ENCODE measurements at regions not wholly inside any gene's neighbourhood (a gene's known extent, or its start where the extent isn't known, plus 50 kb on each side); places are given as distances from the start of the nearest gene placed in this dataset.

GRCh38 chr7:25753837-25754236 lies 398.2 kb upstream of the NFE2L3 start:
- Histone ChIP-seq H3K27ac (ENCODE audit: low read depth, low read length, poor library complexity, severe bottlenecking) (no peak overlapping the region), H3K4me3 (ENCODE audit: low read depth, low read length, poor library complexity, severe bottlenecking) (no peak overlapping the region), H3K4me1 (ENCODE audit: insufficient read depth, low read length, poor library complexity, severe bottlenecking) (no peaks in the 10 kb centered on the region), H3K27me3 (replicated peaks; ENCODE audit: insufficient read depth, low read depth, low read length, poor library complexity) (peaks cover 12% of the 10 kb centered on the region), H3K9me3 (ENCODE audit: low read depth, low read length, poor library complexity, severe bottlenecking) (no peaks in the 10 kb centered on the region), H3K36me3 (ENCODE audit: insufficient read depth, low read length, poor library complexity, severe bottlenecking) (no peaks in the 10 kb centered on the region)
- DNase-seq (ENCODE audit: low spot score), result no peak
- no TSS peak for BruUV-seq (replicated peaks)
- no peak for TF ChIP-seq EZH2 (IDR thresholded peaks at IDR 0.05; ENCODE audit: borderline replicate concordance, low read depth, low read length, poor library complexity, severe bottlenecking)
- TF ChIP-seq, protein P1, sequence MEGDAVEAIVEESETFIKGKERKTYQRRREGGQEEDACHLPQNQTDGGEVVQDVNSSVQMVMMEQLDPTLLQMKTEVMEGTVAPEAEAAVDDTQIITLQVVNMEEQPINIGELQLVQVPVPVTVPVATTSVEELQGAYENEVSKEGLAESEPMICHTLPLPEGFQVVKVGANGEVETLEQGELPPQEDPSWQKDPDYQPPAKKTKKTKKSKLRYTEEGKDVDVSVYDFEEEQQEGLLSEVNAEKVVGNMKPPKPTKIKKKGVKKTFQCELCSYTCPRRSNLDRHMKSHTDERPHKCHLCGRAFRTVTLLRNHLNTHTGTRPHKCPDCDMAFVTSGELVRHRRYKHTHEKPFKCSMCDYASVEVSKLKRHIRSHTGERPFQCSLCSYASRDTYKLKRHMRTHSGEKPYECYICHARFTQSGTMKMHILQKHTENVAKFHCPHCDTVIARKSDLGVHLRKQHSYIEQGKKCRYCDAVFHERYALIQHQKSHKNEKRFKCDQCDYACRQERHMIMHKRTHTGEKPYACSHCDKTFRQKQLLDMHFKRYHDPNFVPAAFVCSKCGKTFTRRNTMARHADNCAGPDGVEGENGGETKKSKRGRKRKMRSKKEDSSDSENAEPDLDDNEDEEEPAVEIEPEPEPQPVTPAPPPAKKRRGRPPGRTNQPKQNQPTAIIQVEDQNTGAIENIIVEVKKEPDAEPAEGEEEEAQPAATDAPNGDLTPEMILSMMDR (conservative IDR thresholded peaks at IDR 0.05; ENCODE audit: low read depth, low read length), result no peak
- intact Hi-C loops (cut with micrococcal nuclease; ENCODE audit: unreplicated experiment), result no loop called here
- POLR2A ChIA-PET (ENCODE audit: low non-redundant PET), result no interaction called here
- CTCF ChIA-PET, result no interaction called here

DNA sequence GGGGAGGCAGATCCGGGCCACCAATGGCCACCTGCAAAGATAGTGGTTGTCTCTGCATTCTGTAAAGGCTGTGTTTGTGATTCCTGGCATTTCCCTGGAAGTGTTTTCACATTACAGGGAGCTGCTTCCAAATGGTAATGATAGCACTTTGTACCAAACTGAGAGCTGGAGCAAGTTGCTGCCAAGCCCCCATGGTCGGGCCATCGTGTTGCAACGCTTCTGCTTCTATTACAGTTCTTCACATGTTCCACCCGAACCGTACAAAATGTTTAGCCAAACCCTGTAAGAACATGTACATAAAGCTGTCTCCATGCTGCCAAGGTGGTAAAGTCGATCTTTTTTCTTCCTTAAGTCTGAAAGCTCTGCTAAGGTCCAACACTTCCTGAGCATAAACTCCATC lies 397.7 kb upstream of the NFE2L3 start:
- Histone ChIP-seq H3K4me1 (ENCODE audit: insufficient read depth, low read length, poor library complexity, severe bottlenecking) (no peaks in the 10 kb centered on the region), H3K4me3 (ENCODE audit: low read depth, low read length, poor library complexity, severe bottlenecking) (no peak overlapping the region), H3K9me3 (ENCODE audit: low read depth, low read length, poor library complexity, severe bottlenecking) (no peaks in the 10 kb centered on the region), H3K27me3 (replicated peaks; ENCODE audit: insufficient read depth, low read depth, low read length, poor library complexity) (peaks cover 12% of the 10 kb centered on the region), H3K36me3 (ENCODE audit: insufficient read depth, low read length, poor library complexity, severe bottlenecking) (no peaks in the 10 kb centered on the region), H3K27ac (ENCODE audit: low read depth, low read length, poor library complexity, severe bottlenecking) (no peak overlapping the region)
- BruUV-seq (replicated peaks), result no TSS peak
- intact Hi-C loops (cut with micrococcal nuclease; ENCODE audit: unreplicated experiment), result no loop called here
- ChIA-PET POLR2A (ENCODE audit: low non-redundant PET) (no interaction called here), CTCF (no interaction called here)
- no peak for DNase-seq (ENCODE audit: low spot score)
- no peak for TF ChIP-seq EZH2 (IDR thresholded peaks at IDR 0.05; ENCODE audit: borderline replicate concordance, low read depth, low read length, poor library complexity, severe bottlenecking)
- TF ChIP-seq, protein P1 (conservative IDR thresholded peaks at IDR 0.05; ENCODE audit: low read depth, low read length), result no peak

DNA sequence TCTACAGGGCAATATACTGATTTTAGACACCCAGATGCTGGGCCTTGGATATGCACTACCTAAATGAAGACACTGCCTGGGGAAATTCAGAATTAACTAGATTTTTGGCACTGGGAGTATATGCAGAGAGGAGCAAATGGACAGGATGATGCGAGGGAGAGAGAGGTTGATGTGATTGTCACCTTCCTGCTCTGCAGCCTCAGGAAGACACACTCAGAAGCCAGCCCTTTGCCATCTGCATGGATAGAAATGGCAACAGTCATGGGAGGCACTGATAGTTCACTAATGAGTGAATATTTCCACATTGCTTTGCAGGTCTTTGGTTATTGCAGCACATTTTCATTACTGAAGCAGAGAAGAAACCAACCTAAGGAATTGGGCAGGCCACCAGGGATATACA lies 397.2 kb upstream of the NFE2L3 start:
- intact Hi-C loops (cut with micrococcal nuclease; ENCODE audit: unreplicated experiment), result no loop called here
- H3K4me3 ChIP-seq (ENCODE audit: low read depth, low read length, poor library complexity, severe bottlenecking), result no peak overlapping the region
- BruUV-seq (replicated peaks), result no TSS peak
- H3K36me3 ChIP-seq (ENCODE audit: insufficient read depth, low read length, poor library complexity, severe bottlenecking), result no peaks in the 10 kb centered on the region
- CTCF ChIA-PET, result no interaction called here
- TF ChIP-seq, protein P1 (conservative IDR thresholded peaks at IDR 0.05; ENCODE audit: low read depth, low read length), result no peak
- no peak for TF ChIP-seq EZH2 (IDR thresholded peaks at IDR 0.05; ENCODE audit: borderline replicate concordance, low read depth, low read length, poor library complexity, severe bottlenecking)
- peaks cover 12% of the 10 kb centered on the region for H3K27me3 ChIP-seq (replicated peaks; ENCODE audit: insufficient read depth, low read depth, low read length, poor library complexity)
- H3K4me1 ChIP-seq (ENCODE audit: insufficient read depth, low read length, poor library complexity, severe bottlenecking), result no peaks in the 10 kb centered on the region
- no peak overlapping the region for H3K27ac ChIP-seq (ENCODE audit: low read depth, low read length, poor library complexity, severe bottlenecking)
- POLR2A ChIA-PET (ENCODE audit: low non-redundant PET), result no interaction called here
- no peak for DNase-seq (ENCODE audit: low spot score)
- H3K9me3 ChIP-seq (ENCODE audit: low read depth, low read length, poor library complexity, severe bottlenecking), result no peaks in the 10 kb centered on the region
